ENCODE measurements at regions not wholly inside any gene's neighbourhood (a gene's known extent, or its start where the extent isn't known, plus 50 kb on each side); places are given as distances from the start of the nearest gene placed in this dataset.

- no peak for TF ChIP-seq EZH2phosphoT487 (IDR thresholded peaks at IDR 0.05; ENCODE audit: borderline replicate concordance)
- no peak for TF ChIP-seq REST (IDR thresholded peaks at IDR 0.05; ENCODE audit: low read depth)
- TF ChIP-seq, protein P1, sequence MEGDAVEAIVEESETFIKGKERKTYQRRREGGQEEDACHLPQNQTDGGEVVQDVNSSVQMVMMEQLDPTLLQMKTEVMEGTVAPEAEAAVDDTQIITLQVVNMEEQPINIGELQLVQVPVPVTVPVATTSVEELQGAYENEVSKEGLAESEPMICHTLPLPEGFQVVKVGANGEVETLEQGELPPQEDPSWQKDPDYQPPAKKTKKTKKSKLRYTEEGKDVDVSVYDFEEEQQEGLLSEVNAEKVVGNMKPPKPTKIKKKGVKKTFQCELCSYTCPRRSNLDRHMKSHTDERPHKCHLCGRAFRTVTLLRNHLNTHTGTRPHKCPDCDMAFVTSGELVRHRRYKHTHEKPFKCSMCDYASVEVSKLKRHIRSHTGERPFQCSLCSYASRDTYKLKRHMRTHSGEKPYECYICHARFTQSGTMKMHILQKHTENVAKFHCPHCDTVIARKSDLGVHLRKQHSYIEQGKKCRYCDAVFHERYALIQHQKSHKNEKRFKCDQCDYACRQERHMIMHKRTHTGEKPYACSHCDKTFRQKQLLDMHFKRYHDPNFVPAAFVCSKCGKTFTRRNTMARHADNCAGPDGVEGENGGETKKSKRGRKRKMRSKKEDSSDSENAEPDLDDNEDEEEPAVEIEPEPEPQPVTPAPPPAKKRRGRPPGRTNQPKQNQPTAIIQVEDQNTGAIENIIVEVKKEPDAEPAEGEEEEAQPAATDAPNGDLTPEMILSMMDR (IDR thresholded peaks at IDR 0.05 in 2 of 3, conservative IDR thresholded peaks at IDR 0.05 in 1 of 3; ENCODE audit: borderline replicate concordance in 1 of 3, insufficient read depth in 1 of 3, low read depth in 2 of 3, low read length in 2 of 3), result no peak
- no peak for TF ChIP-seq POLR2A (IDR thresholded peaks at IDR 0.05; ENCODE audit: borderline replicate concordance, extremely low read depth, insufficient read depth, insufficient read length)
- no peak for TF ChIP-seq POLR2AphosphoS5 (IDR thresholded peaks at IDR 0.05; ENCODE audit: low read depth, low read length)
- no peak for TF ChIP-seq CEBPB (IDR thresholded peaks at IDR 0.05; ENCODE audit: low read depth)
- no peak for TF ChIP-seq SIN3A (IDR thresholded peaks at IDR 0.05; ENCODE audit: low read depth)
- no peak for TF ChIP-seq EZH2 (IDR thresholded peaks at IDR 0.05)
- no peak for TF ChIP-seq EGR1 (IDR thresholded peaks at IDR 0.05; ENCODE audit: low read depth)
- no peak for TF ChIP-seq RAD21 (IDR thresholded peaks at IDR 0.05; ENCODE audit: low read depth)
- no peak for TF ChIP-seq ZNF274 (IDR thresholded peaks at IDR 0.05; ENCODE audit: low read depth, low read length)
- TF ChIP-seq, protein P2, sequence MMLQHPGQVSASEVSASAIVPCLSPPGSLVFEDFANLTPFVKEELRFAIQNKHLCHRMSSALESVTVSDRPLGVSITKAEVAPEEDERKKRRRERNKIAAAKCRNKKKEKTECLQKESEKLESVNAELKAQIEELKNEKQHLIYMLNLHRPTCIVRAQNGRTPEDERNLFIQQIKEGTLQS (IDR thresholded peaks at IDR 0.05), result no peak
These were observed 404.4 kb upstream of the PDE3A start for GRCh38 chr12:19963972-19964371.
